ENCODE measurements at regions not wholly inside any gene's neighbourhood (a gene's known extent, or its start where the extent isn't known, plus 50 kb on each side); places are given as distances from the start of the nearest gene placed in this dataset.

GRCh38 chr12:23108957-23109356 is 484.0 kb downstream of the ETNK1 start:
- DNase-seq (ENCODE audit: low spot score in 2 of 2), result no peak
- no peak overlapping the region for H3K4me3 ChIP-seq (ENCODE audit: low read depth, poor library complexity, severe bottlenecking)
- 54 to 61% methylated on average over 4 of the region's 4 CpGs for WGBS, 2 donors
- intact Hi-C loops (cut with DNase I; ENCODE audit: low total_unique reads), result no loop called here
- TF ChIP-seq CTCF (IDR thresholded peaks at IDR 0.05) (no peak), POLR2A (IDR thresholded peaks at IDR 0.05) (no peak)

GRCh38 chr12:23113781-23114180 is 488.8 kb downstream of the ETNK1 start:
- 50 to 53% methylated on average over 4 of the region's 4 CpGs for WGBS, 2 donors
- TF ChIP-seq CTCF (IDR thresholded peaks at IDR 0.05), result no peak
- TF ChIP-seq POLR2A (IDR thresholded peaks at IDR 0.05), result no peak
- intact Hi-C loops (cut with DNase I; ENCODE audit: low total_unique reads), result no loop called here

GRCh38 chr12:23115984-23116383 is 491.0 kb downstream of the ETNK1 start:
- WGBS, 2 donors, result 88 to 95% methylated on average over 1 of the region's 1 CpG
- no peak for DNase-seq (ENCODE audit: low spot score in 2 of 2)
- TF ChIP-seq POLR2A (IDR thresholded peaks at IDR 0.05) (no peak), CTCF (IDR thresholded peaks at IDR 0.05) (no peak)
- intact Hi-C loops (cut with DNase I; ENCODE audit: low total_unique reads), result no loop called here
- no peak overlapping the region for H3K4me3 ChIP-seq (ENCODE audit: low read depth, poor library complexity, severe bottlenecking)

More at GRCh38 chr12:23113781-23114180, 488.8 kb downstream of the ETNK1 start:
- H3K4me3 ChIP-seq (ENCODE audit: low read depth, poor library complexity, severe bottlenecking), result no peak overlapping the region
- DNase-seq (ENCODE audit: low spot score in 2 of 2), result no peak

- 40% methylated on average over 2 of the region's 2 CpGs for WGBS, 2 donors
- TF ChIP-seq POLR2A (IDR thresholded peaks at IDR 0.05) (no peak), CTCF (IDR thresholded peaks at IDR 0.05) (no peak)
- intact Hi-C loops (cut with DNase I; ENCODE audit: low total_unique reads), result no loop called here
- no peak for DNase-seq (ENCODE audit: low spot score in 2 of 2)
- H3K4me3 ChIP-seq (ENCODE audit: low read depth, poor library complexity, severe bottlenecking), result no peak overlapping the region
Measured at GRCh38 chr12:23126794-23127193, 501.8 kb downstream of the ETNK1 start.

GRCh38 chr12:23127701-23128100 is 502.7 kb downstream of the ETNK1 start:
- WGBS, 2 donors, result 88 to 91% methylated on average over 3 of the region's 3 CpGs
- TF ChIP-seq CTCF (IDR thresholded peaks at IDR 0.05) (no peak), POLR2A (IDR thresholded peaks at IDR 0.05) (no peak)
- no peak overlapping the region for H3K4me3 ChIP-seq (ENCODE audit: low read depth, poor library complexity, severe bottlenecking)
- DNase-seq (ENCODE audit: low spot score in 2 of 2), result no peak
- intact Hi-C loops (cut with DNase I; ENCODE audit: low total_unique reads), result no loop called here

- TF ChIP-seq CTCF (IDR thresholded peaks at IDR 0.05) (no peak), POLR2A (IDR thresholded peaks at IDR 0.05) (no peak)
- intact Hi-C loops (cut with DNase I; ENCODE audit: low total_unique reads), result no loop called here
- WGBS, 2 donors, result 60 to 71% methylated on average over 2 of the region's 2 CpGs
- H3K4me3 ChIP-seq (ENCODE audit: low read depth, poor library complexity, severe bottlenecking), result no peak overlapping the region
- DNase-seq (ENCODE audit: low spot score in 2 of 2), result no peak
Measured at GRCh38 chr12:23128462-23128861, 503.5 kb downstream of the ETNK1 start.

Measured in lower leg skin (tissue), 4 donors.